CD14-positive monocyte (primary cell): ENCODE measurements at regions not wholly inside any gene's neighbourhood (a gene's known extent, or its start where the extent isn't known, plus 50 kb on each side); places are given as distances from the start of the nearest gene placed in this dataset.

Experiments
- DNase-seq, 3 donors: peaks; one replicate each; pipeline ENCODE4 v3.0.0-alpha.2; 2011 to 2022
- H2AFZ ChIP-seq: 2 replicates; pipeline ENCODE4 v1.6.0; 2012; ENCODE audit warnings: mild to moderate bottlenecking, low read depth, low read length, inconsistent platforms; ENCODE audit not compliant: insufficient read depth, poor library complexity, severe bottlenecking
- H3K27ac ChIP-seq, 2 donors: 1 replicate in 1 of 2; 2 replicates in 1 of 2; pipeline ENCODE4 v1.5.1; 2012 to 2013; ENCODE audit warnings: low read length in 2 of 2, control low read depth in 1 of 2, inconsistent platforms in 1 of 2, low read depth in 1 of 2, mild to moderate bottlenecking in 1 of 2
- H3K27me3 ChIP-seq, 2 donors: one replicate each; pipeline versions ENCODE4 v1.6.0 to v1.6.1; 2011 to 2013; ENCODE audit warnings: low read length in 2 of 2; ENCODE audit not compliant: control insufficient read depth in 2 of 2, insufficient read depth in 2 of 2
- H3K36me3 ChIP-seq, 2 donors: replicated peaks in 1 of 2; 1 replicate in 1 of 2; 2 replicates in 1 of 2; pipeline versions ENCODE4 v1.5.1 to v1.6.1; 2012 to 2013; ENCODE audit warnings: low read length in 2 of 2, control low read depth in 1 of 2, inconsistent platforms in 1 of 2, mild to moderate bottlenecking in 1 of 2; ENCODE audit not compliant: insufficient read depth in 2 of 2, control insufficient read depth in 1 of 2
- H3K4me1 ChIP-seq, 2 donors: 1 replicate in 1 of 2; 2 replicates in 1 of 2; pipeline versions ENCODE4 v1.5.1 to v1.6.1; 2012 to 2013; ENCODE audit warnings: low read length in 2 of 2, control low read depth in 1 of 2, inconsistent platforms in 1 of 2, mild to moderate bottlenecking in 1 of 2, moderate library complexity in 1 of 2; ENCODE audit not compliant: insufficient read depth in 2 of 2, control insufficient read depth in 1 of 2
- H3K4me2 ChIP-seq: replicated peaks from 2 replicates; pipeline ENCODE3; 2012; ENCODE audit warnings: low read length, moderate library complexity, mild to moderate bottlenecking; ENCODE audit not compliant: poor library complexity, severe bottlenecking; ENCODE audit errors: extremely low read depth
- H3K4me3 ChIP-seq, 3 experiments: fragments of 200-600 bp in 1 of 3; sonication (generic) in 1 of 3; replicated peaks in 1 of 3; 1 replicate in 2 of 3; 2 replicates in 1 of 3; pipeline ENCODE4 v1.5.1; 2011 to 2013; ENCODE audit warnings: low read length in 3 of 3, mild to moderate bottlenecking in 3 of 3, control low read depth in 2 of 3, low read depth in 2 of 3, inconsistent platforms in 1 of 3, moderate library complexity in 1 of 3
- H3K79me2 ChIP-seq: 2 replicates; pipeline ENCODE4 v1.6.0; 2012; ENCODE audit warnings: mild to moderate bottlenecking, control low read depth, inconsistent platforms, low read length, moderate library complexity; ENCODE audit not compliant: insufficient read depth
- H3K9ac ChIP-seq: 2 replicates; pipeline ENCODE4 v1.6.0; 2017; ENCODE audit warnings: low read length, mild to moderate bottlenecking; ENCODE audit not compliant: insufficient read depth, poor library complexity, severe bottlenecking
- H3K9me3 ChIP-seq, 2 donors: replicated peaks in 1 of 2; 1 replicate in 1 of 2; 2 replicates in 1 of 2; pipeline versions ENCODE4 v1.5.1 to v1.6.1; 2012 to 2013; ENCODE audit warnings: low read length in 2 of 2, control low read depth in 1 of 2; ENCODE audit not compliant: control insufficient read depth in 1 of 2, insufficient read depth in 1 of 2
- H4K20me1 ChIP-seq: 2 replicates; pipeline ENCODE4 v1.6.0; 2012; ENCODE audit warnings: mild to moderate bottlenecking, low read length, control low read depth, moderate library complexity; ENCODE audit not compliant: insufficient read depth
- H3K27ac Mint-ChIP-seq, 7 donors: one replicate each; pipeline ENCODE4 v1.8.0; 2020; ENCODE audit warnings: mild to moderate bottlenecking in 7 of 7, mixed read lengths in 7 of 7, moderate library complexity in 6 of 7, inconsistent platforms in 2 of 7
- H3K27me3 Mint-ChIP-seq, 3 donors: one replicate each; pipeline ENCODE4 v1.8.0; 2021 to 2022; ENCODE audit warnings: low read depth in 3 of 3, mild to moderate bottlenecking in 3 of 3, mixed read lengths in 3 of 3, moderate library complexity in 3 of 3, inconsistent platforms in 1 of 3
- H3K36me3 Mint-ChIP-seq, 2 donors: one replicate each; pipeline ENCODE4 v1.8.0; 2020; ENCODE audit warnings: mixed read lengths in 2 of 2, inconsistent platforms in 1 of 2, mild to moderate bottlenecking in 1 of 2
- H3K4me1 Mint-ChIP-seq: one replicate; pipeline ENCODE4 v1.8.0; 2020; ENCODE audit warnings: mild to moderate bottlenecking, mixed read lengths
- H3K4me3 Mint-ChIP-seq, 2 donors: one replicate each; pipeline ENCODE4 v1.8.0; 2020; ENCODE audit warnings: mild to moderate bottlenecking in 2 of 2, mixed read lengths in 2 of 2, moderate library complexity in 1 of 2
- H3K9me3 Mint-ChIP-seq, 7 donors: one replicate each; pipeline ENCODE4 v1.8.0; 2020 to 2022; ENCODE audit warnings: mixed read lengths in 7 of 7, mild to moderate bottlenecking in 6 of 7, moderate library complexity in 6 of 7, inconsistent platforms in 2 of 7
- CTCF ChIP-seq: fragments of 200-600 bp; IDR thresholded peaks from one replicate; pipeline ENCODE4 v1.8.0; 2022; ENCODE audit warnings: antibody characterized with exemption, mild to moderate bottlenecking
- WGBS: methylation state at CpG from one replicate; pipeline ENCODE4 v1.1.5; 2013; ENCODE audit warnings: missing lambda C conversion rate; ENCODE audit not compliant: insufficient coverage; 5-methylcytosine and 5-hydroxymethylcytosine counted together
- intact Hi-C, 2 donors: fragments of 100-400 bp; cut with micrococcal nuclease; formaldehyde crosslinking; loops; one replicate each; pipeline versions ENCODE4 v1.15.0 to v1.15.1; 2023

- TF ChIP-seq CTCF = no peak
- no peak overlapping the region for H3K9ac ChIP-seq
Measured at GRCh38 chr2:21416226-21416625, 292.5 kb downstream of the TDRD15 start.

GRCh38 chr2:21418456-21418855 lies 294.7 kb downstream of the TDRD15 start:
- no peak overlapping the region for H3K4me3 ChIP-seq
- TF ChIP-seq CTCF = no peak
- no CpG with 5 or more reads among the region's 4 CpGs for WGBS

More at GRCh38 chr2:21416226-21416625, 292.5 kb downstream of the TDRD15 start:
- Histone ChIP-seq H4K20me1 (no peaks in the 10 kb centered on the region), H3K79me2 (no peaks in the 10 kb centered on the region), H3K4me3 (no peak overlapping the region), H2AFZ (no peak overlapping the region), H3K36me3 (no peaks in the 10 kb centered on the region), H3K27ac (no peak overlapping the region), H3K27me3 (no peaks in the 10 kb centered on the region), H3K4me1 (no peaks in the 10 kb centered on the region), H3K9me3 (no peaks in the 10 kb centered on the region), H3K4me2 (no peak overlapping the region)
- Mint-ChIP-seq H3K4me3 (no peak overlapping the region), H3K27ac (no peak overlapping the region), H3K4me1 (no peaks in the 10 kb centered on the region), H3K9me3 (peaks cover 0 to 12% (median 5%) of the 10 kb centered on the region in 7 donors), H3K36me3 (no peaks in the 10 kb centered on the region), H3K27me3 (peaks cover 0 to 4% (median 0%) of the 10 kb centered on the region in 3 donors)
- DNase-seq = no peak
- intact Hi-C loops = no loop called here

More at GRCh38 chr2:21418456-21418855, 294.7 kb downstream of the TDRD15 start:
- Histone ChIP-seq H3K79me2 (no peaks in the 10 kb centered on the region), H2AFZ (no peak overlapping the region), H3K36me3 (no peaks in the 10 kb centered on the region), H4K20me1 (no peaks in the 10 kb centered on the region), H3K4me2 (no peak overlapping the region), H3K27ac (no peak overlapping the region), H3K4me1 (no peaks in the 10 kb centered on the region), H3K27me3 (no peaks in the 10 kb centered on the region), H3K9me3 (peaks cover 3% of the 10 kb centered on the region in 2 donors), H3K9ac (no peak overlapping the region)
- Mint-ChIP-seq H3K27me3 (peaks cover 0 to 4% (median 0%) of the 10 kb centered on the region in 3 donors), H3K27ac (no peak overlapping the region), H3K4me1 (no peaks in the 10 kb centered on the region), H3K9me3 (peaks cover 3 to 20% (median 4%) of the 10 kb centered on the region in 7 donors), H3K4me3 (no peak overlapping the region), H3K36me3 (no peaks in the 10 kb centered on the region)
- DNase-seq = no peak
- intact Hi-C loops = no loop called here
